8988T (cell line): ENCODE measurements at regions not wholly inside any gene's neighbourhood (a gene's known extent, or its start where the extent isn't known, plus 50 kb on each side); places are given as distances from the start of the nearest gene placed in this dataset.
"Not testable (repeated sequence)": the region's sequence is repeated elsewhere in the genome, so short reads cannot be mapped to it uniquely, and the experiment has no call there.

ENCODE experiments used
- DNase-seq: peaks from one replicate; pipeline ENCODE4 v3.0.0; 2011

DNA sequence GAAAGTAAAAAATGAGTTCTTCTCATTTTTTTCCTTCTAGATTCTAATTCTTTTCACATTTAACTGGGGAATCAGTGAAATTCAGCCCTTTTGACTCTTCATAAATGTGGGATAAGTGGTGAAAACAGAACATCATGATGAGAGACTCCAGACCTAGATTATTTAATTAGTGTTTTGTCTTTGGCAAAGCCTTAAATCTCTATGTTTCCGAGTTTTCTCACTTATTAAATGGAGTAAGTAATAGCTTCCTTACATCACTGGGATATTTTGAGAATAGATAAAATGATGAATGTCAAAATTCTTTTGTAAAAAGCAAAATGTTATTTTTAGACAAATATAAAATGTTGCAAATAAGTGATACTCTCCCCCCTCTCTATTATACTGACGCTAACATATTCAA, 468.6 kb upstream of the ARRDC3 start:
- no peak for DNase-seq

DNA sequence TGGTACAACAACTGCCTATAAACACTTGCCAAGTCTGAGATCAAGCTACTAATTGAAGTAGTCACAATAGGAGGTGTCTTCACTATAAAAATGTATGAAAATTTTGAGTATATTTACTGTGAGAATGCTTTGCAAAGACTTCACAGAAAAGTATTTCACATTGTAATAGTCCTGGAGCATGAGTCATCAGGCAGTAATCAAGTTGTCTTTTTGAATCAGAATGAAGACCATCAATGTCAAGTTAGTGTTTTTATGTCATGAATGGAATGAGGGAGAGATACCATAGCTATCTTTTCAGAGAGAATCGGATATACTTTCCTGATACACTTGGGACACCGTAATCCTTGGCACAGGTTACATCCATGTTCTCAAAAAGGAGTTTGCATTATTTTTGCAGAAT, 466.9 kb upstream of the ARRDC3 start:
- no peak for DNase-seq

DNA sequence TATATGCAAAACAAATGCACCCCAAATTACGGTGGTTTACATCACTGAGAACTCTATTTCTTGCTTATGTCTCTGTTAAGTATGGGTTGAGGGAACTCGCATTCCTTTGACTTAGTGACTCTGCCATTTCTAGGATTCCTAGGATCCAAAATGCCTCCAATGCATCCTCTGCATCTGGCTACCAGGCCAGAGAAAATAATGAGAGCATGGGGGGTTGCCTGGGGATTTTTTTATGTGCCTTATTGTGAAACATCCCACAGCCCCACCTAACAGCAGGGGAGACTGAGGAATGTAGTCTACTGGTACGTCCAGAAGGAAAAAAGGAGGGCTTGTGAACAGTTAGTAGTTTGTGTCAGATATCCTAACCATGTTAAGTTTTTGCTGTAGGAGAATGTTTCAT, 466.0 kb upstream of the ARRDC3 start:
- no peak for DNase-seq

DNA sequence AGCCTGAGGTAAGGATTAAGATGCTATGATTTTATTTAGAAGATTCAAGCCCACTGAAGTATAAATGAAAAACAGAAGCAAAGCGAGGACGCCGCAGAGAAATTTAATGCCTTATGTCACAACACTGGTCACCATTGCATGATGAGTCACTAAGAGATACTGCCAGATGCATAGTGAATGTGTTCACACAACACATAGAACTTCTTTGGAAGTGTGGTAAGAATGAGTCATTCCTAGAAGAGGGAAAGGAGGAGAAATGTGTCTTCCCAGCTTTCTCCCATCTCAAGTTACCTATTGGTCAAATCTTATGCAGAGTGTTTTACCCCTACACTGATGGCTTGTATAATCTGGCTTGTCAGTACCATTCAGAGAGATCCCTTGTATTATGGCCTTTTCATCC, 465.3 kb upstream of the ARRDC3 start:
- DNase-seq: no peak

DNA sequence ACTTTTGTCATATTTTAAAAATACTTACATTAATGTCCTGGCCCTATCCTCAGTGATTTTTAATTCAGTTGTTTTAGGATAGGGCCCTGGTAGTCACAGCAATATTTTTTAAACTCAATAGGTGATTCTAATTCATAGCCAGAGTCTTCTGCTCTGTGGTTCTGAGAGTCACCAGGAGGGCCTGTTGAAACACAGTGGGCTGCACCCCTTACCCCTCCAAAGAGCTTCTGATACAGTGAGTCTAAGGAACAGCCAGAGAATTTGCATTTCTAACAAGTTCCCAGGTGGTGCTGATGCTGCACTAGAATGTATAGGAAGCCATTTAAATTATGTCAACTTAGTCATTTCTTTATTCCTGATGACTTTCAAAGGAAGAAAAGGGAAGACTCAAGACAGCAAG, 458.3 kb upstream of the ARRDC3 start:
- no peak for DNase-seq

DNA sequence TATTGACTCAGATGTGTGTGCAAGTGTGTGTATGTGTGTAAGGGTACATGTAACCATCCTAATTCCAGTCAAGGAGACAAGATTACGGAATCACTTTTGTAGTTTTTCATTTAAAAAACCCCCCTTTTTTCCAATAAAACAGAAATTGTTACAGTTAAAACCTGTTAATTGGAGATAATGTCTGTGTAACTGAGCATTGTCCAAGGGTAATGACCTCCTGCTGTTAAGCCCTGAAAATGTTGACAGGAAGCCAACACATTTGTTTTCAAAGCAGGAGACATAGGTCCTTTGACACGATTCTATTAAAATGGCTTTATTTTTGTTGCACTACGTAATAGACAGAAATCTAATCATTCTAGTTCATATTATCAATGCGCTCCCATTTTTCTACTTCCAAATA, 457.3 kb upstream of the ARRDC3 start:
- DNase-seq: no peak

DNA sequence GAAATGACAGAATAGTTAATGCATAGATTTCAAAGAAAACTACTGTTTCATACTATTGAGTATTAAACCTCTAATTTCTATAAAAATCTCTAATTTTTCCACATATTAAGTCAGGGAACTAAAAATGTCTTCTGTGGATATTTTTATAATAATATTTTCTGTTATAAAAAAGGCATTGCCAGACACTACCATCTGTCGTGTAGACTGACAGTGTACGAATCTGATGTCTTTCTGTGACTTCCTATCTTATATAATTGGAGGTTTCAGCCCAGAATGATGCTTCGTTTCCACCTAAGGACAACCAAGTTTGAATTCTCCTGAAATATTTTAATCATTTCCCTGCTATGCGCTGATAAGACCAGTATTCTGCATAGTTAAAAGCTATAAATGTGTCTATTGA, 456.6 kb upstream of the ARRDC3 start:
- DNase-seq: no peak

DNA sequence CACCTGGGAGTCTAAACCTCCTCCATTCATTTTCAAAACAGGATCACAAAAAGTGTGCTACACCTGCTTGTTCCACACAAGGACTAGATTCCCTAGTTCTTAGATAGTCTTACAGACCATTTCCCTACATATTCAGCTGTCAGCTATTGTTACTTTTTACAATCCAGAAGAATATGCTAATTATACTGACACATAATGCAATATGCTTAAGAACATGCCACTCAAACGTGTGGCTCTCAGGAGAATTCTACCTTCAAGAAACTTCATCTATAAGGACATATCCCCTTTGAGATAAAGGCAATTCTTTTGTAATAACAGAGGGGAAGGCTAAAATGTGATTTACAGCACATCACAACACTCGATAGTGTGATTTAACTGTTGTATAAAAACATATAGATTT, 456.1 kb upstream of the ARRDC3 start:
- no peak for DNase-seq

DNA sequence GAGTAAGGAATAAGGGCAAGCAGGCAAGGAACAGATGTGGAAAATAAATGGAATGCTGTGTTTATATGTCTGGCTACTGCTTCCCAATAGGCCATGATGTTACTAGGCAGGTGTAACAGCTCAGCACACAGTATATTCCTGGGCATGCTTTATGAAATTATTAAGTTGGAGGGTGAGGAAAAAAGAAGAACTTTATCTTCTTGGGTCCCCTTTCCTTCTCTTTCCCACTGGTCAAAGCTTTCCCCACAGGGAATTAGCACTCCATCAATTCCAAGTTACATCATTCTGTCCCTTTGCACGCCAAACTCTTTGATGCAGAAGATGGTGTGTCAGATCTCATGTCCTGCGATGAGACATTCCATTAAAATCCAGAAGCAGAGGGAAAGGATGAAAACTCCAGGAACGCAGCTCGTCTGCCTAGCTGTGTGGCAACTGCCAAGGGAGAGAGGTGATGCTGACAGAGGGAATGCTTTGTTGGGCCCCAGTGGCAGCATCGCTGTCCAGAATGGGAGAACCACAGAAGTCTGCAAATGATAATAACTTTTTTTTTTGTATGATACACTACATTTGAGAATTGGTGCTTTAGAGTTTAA, 447.3 kb upstream of the ARRDC3 start:
- no peak for DNase-seq

DNA sequence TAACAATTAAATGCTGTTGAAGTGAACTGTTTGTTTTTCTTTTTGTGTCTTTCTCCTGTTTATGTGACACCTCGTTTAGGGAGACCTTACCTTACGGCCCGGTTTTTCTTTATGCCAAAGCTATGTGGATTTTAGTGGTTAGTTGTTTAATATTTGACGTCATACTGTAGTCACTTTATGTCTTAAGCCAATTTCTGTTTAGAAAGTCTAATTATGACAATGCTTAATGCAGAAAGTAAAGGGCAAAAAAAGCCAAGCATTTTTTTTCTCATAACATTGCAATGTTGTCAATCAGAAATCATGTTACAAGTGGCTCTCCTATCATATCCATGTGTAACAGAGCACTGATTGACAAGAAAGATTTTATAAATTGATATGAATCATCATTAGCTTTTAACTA, 442.5 kb upstream of the ARRDC3 start:
- no peak for DNase-seq

DNA sequence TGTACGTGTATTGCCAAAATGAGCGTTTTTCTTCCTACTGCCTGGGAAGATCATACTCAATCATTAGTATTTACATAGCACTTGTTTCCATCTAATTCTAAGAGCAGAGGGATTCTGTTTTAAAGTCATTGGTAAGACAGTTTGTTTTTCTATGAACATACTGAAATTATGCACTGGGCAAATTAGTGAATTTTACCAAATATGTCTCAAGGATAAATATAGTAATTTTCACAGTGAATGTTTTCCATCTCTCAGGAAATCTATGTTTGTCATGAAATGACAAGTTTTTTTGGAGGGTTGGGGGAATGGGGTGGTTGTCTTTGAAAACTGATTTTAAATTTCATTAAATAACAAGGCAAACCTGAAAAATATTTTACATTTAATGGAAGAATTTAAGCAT, 441.3 kb upstream of the ARRDC3 start:
- DNase-seq: no peak

DNA sequence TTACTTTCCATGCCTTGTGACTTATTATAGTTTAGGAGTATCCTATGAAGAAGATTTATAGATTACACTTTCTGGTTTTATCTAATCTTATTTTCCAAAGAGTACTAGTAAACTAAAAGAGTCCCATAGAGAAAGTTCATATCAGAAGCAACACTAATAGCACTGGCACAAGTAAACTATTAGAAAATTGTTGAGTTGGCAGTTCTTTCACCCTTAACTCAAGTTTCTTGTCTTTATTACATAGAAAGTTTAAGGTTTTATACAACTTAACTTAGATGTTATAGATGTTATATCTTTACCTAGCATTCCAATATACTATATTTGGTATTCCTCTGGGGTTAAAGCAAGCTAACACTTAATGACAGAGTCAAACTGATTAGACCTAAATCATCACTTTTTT, 437.8 kb upstream of the ARRDC3 start:
- no peak for DNase-seq

DNA sequence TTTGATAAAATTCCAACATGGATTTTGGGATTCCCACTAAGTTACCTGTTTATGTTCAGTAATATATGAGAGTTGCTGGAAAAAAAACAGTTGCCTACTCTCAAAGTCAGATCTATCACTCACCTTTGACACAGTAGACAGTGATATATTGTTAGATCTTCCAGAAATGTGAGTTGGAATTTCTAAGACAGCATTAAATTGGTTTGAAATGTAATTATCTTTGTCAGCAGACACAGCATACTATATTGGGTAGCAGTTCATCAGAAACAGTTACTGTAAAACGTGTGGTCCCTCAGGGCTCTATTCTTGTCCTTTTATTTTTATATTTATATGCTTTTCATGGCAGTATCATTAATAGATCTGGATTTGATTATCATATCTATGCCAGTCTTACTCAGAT, 433.6 kb upstream of the ARRDC3 start:
- no peak for DNase-seq

DNA sequence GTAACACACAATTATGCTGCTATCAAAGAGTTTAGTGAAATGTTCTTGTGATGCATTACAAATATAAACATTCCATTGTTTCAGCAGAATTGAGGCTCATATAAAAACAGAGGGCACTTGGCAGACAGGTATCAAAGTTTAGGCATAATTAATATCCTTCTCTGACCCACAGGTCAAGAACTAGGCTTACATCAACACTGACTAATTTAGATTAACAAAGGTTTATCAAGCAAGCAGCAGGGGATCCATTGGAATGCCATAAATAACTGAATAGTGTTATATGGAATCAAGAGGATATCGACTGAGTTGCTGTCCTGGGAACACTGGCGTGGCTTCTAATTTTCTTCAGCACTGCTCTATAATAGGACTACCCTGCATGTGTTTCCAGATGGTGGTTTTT, 414.5 kb upstream of the ARRDC3 start:
- no peak for DNase-seq

DNA sequence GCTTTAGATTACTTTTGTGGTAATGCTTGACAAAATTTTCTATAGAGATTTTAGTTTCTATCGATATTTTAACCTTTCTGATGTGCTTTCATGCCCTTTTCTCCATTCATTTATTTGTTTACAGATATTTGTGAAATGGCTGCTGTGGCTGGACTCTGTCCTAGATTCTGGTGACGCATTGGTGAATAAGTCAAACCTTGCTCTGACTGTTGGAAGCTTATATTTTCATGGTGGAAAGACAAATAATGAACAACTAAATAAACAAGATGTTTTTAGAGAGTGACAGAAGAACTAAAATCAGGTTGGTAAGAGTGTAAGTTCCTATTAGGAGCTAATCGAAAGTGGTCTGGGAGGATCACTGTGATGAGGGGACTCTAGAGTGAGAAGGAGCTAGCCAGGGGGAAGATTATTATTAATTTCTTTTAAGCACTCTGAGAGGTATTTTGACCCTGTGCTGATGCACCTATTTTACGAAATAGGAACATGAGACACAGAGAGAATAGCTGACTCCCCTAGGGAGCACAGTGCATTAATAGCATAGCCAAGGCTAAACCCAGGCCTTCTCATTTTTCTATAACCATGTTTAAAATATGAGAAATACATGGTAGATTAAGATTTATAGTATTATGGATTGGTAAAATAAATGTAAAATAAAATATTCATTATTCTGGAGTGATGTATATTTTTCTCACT, 411.9 kb upstream of the ARRDC3 start:
- no peak for DNase-seq

DNA sequence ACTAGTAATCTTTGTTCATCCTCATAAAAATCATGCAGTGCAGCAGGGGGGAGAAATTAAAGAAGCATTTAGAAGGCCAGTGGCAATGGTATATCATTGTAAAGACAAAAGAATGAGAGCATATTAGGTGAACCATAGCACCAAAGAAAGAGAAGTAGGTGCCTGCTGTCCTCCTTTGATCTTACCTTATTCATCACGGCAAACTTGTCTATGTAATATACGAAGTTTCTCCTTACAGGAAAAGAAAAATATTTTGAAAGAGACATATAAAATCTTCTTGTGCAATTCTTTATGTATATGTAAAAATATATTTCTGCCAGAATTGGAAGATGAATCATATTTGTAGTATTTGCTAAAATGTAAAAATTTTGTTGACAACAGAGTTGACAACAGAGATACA, 411.3 kb upstream of the ARRDC3 start:
- DNase-seq: no peak

DNA sequence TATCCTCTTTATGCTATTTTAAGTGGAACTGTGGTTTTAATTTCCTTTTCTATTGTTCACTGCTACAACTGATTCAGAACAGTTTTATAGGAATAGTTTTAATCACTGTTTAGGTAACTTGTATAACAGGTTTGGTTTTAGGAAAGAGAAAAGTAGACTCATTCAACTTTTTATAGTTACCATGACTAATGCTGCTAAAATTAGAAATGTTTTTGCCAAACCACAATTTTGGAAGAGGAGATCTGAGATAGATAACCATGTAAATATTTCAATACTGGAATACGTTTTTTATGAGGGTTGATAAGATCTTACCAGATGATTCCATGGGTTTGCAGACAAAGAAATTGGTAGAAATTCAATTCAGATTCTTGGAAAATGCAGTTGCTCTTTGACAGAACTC, 404.6 kb upstream of the ARRDC3 start:
- no peak for DNase-seq

DNA sequence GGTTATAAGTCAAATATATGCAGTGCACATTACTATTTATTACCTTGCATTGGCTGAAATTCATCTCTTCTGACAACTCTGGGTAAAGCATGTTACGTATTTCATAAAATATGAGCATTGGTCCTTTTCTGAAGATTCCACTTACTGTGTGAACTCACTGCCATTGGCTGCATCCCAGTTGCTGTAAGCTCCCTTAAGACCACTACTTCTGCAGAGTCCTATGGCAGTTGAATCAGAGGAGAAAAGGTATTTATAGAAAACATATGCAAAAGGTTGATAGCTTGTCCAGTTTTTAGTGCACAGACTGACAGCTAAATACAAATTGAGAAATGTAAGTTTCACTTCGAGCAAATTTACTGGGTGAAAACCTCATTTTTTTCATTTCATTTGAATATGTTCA, 394.6 kb upstream of the ARRDC3 start:
- DNase-seq: no peak

DNA sequence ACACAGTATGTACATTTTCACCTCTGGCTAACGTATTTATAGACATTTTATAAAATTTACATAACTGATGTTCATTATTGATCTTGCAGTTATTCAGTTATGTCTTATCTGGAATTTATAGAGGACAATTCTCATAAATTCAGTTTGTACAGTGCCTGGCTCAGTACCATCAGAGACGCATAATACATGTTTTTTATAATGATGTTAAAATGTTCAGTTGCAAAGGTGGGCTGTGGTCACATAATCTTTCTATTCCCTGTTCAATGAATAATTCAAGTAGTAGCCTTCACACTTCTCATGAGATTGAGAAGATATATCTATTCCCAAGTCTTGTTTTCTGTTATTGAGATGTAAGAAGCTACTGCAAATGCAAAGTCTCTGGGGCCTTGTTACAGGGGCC, 393.1 kb upstream of the ARRDC3 start:
- DNase-seq: no peak

DNA sequence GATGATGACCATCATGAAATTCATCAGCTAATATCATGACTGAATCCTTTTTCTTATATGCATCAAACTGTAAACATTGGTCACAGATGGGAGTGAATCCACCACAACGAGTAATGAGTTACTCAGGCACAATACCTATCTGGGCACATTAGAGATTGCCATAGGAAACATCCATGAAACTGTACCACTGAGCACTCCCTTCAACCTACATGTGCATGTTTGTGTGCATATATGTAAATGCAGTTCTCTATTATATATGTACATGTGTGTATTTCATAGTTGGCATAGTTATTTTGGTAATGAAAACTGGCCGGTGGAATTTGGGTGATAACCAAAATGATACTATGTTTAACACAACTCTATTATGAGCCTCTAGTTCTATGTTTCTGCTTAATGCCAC, 387.3 kb upstream of the ARRDC3 start:
- no peak for DNase-seq

DNA sequence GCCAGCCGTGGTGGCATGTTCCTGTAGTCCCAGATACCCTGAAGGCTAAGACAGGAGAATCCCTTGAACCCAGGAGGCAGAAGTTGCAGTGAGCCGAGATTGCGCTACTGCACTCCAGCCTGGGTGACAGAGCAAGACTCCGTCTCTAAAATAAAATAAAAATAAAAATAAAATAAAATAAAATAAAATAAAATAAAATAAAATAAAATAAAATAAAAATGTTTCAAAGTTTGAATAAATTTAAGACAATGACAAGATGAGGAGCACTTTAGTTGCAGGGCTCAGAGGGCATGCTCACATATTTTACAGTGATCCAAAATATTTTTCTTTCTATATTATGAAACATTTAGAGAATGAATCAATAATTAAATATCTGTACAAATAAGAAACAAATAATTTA, 374.3 kb upstream of the ARRDC3 start:
- DNase-seq: not testable (repeated sequence)

DNA sequence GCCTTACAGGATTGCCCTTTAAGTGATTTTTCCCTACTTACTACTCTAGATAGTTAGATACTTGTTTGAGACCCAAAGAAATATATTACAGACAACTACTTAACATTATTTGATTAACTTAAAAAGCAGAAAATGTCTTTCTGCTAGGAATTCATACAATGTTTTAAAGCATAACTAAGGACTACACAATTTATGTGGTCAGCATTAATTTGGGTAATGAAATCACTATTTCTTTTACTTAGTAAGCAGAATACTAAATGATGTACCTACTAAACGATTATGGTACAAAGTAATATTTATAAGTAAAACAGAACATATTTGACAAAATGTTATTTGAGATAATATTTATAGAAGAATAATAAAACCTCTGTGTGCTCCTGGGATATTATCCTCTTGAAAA, 371.9 kb upstream of the ARRDC3 start:
- no peak for DNase-seq

DNA sequence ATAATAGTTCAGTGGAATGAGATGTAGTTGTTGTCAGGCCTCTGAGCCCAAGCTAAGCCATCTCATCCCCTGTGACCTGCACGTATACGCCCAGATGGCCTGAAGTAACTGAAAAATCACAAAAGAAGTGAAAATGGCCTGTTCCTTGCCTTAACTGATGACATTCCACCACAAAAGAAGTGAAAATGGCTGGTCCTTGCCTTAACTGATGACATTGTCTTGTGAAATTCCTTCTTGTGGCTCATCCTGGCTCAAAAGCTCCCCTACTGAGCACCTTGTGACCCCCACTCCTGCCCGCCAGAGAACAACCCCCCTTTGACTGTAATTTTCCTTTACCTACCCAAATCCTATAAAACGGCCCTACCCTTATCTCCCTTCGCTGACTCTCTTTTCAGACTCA, 361.4 kb upstream of the ARRDC3 start:
- not testable (repeated sequence) for DNase-seq

DNA sequence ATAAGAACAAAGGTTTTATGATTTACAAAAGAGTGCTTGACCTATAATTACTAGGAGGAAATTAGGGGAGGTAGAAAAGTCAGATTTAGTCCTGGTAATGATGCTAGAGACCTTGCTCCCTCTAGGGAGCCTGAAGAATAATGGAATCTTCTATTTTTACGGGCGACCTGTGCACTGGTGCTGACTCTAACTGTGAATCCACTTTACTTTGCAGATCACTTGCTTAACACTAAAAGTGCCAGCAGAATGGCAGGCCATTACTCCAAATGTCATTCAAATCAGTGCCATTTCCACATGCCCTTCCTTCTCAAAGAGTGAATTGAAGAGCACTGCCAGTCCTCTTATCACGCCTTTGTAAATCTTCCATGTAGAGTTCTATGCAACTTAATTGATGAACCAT, 359.4 kb upstream of the ARRDC3 start:
- DNase-seq: no peak

DNA sequence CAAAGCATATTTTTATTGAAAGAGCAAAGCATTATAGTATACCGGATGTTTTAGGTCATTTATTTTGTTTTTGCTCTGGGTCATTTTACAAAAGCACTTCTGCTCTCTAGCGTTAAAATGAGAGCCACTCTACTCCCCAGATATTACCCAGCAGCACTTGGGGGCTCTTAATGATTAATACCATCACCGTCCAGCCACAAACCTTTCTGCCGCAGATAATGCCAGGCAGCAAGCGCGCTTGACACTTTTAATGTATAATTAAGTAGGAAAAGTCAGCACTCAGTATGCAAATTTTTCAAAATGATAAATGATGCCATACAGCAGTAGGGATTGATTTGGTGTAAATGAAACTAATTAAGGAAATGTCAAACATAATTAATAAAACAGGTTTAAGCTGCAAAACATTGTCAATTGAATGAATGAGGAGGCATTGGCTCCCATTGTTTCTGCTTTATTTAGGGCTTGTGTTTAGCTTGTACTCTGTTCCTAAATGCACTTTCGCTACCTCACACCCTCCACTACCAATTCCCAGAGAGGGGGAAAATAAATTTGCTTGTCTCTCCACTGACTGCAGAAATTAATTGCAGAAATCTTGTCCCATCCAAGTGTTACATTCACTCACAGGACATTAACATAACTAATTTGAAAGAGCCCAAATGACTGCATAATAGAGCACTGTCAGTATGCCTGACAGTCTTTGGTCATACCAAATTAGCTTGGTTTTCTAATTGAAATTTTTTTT, 358.8 kb upstream of the ARRDC3 start:
- no peak for DNase-seq
